ENCODE measurements at regions not wholly inside any gene's neighbourhood (a gene's known extent, or its start where the extent isn't known, plus 50 kb on each side); places are given as distances from the start of the nearest gene placed in this dataset.
"Not testable (repeated sequence)": the region's sequence is repeated elsewhere in the genome, so short reads cannot be mapped to it uniquely, and the experiment has no call there.

GRCh38 chrX:76774912-76775311 is 347.4 kb downstream of the MAGEE1 start:
- not testable (repeated sequence) for DNase-seq

GRCh38 chrX:76796311-76796710 is 368.8 kb downstream of the MAGEE1 start:
- no peak for DNase-seq

GRCh38 chrX:76802708-76803107 is 375.2 kb downstream of the MAGEE1 start:
- no peak for DNase-seq

GRCh38 chrX:76815754-76816153 is 388.2 kb downstream of the MAGEE1 start:
- no peak for DNase-seq

- not testable (repeated sequence) for DNase-seq
Observed at GRCh38 chrX:76817279-76817678, 389.8 kb downstream of the MAGEE1 start.

- DNase-seq, result no peak
Observed at GRCh38 chrX:76821276-76821675, 393.8 kb downstream of the MAGEE1 start.

- no peak for DNase-seq
Observed at GRCh38 chrX:76827672-76828071, 400.2 kb downstream of the MAGEE1 start.

GRCh38 chrX:76840902-76841301 is 413.4 kb downstream of the MAGEE1 start:
- not testable (repeated sequence) for DNase-seq

- no peak for DNase-seq
Observed at GRCh38 chrX:76850851-76851250, 423.3 kb downstream of the MAGEE1 start.

- DNase-seq, result no peak
Observed at GRCh38 chrX:76862509-76862908, 435.0 kb downstream of the MAGEE1 start.

GRCh38 chrX:76893930-76894329 is 466.4 kb downstream of the MAGEE1 start:
- no peak for DNase-seq

- DNase-seq, result no peak
Observed at GRCh38 chrX:76915836-76916235, 488.3 kb downstream of the MAGEE1 start.

GRCh38 chrX:76918033-76918432 is 490.5 kb downstream of the MAGEE1 start:
- DNase-seq, result no peak

- no peak for DNase-seq
Observed at GRCh38 chrX:76919761-76920160, 492.3 kb downstream of the MAGEE1 start.

GRCh38 chrX:76920607-76921006 is 493.1 kb downstream of the MAGEE1 start:
- no peak for DNase-seq

GRCh38 chrX:76921176-76921575 is 493.7 kb downstream of the MAGEE1 start:
- no peak for DNase-seq

- no peak for DNase-seq
Observed at GRCh38 chrX:76922100-76922499, 494.6 kb downstream of the MAGEE1 start.

- not testable (repeated sequence) for DNase-seq
Observed at GRCh38 chrX:76924616-76925015, 497.1 kb downstream of the MAGEE1 start.

GRCh38 chrX:76931518-76931917 is 504.0 kb downstream of the MAGEE1 start:
- DNase-seq, result no peak

GRCh38 chrX:76957485-76957884 is 489.7 kb upstream of the FGF16 start:
- no peak for DNase-seq

GRCh38 chrX:76971393-76972376 is 475.5 kb upstream of the FGF16 start:
- no peak for DNase-seq

- DNase-seq, result no peak
Observed at GRCh38 chrX:76977452-76977851, 469.7 kb upstream of the FGF16 start.

- no peak for DNase-seq
Observed at GRCh38 chrX:76987381-76987780, 459.8 kb upstream of the FGF16 start.

- DNase-seq, result no peak
Observed at GRCh38 chrX:76996641-76997040, 450.5 kb upstream of the FGF16 start.
